22Rv1 (cell line): ENCODE measurements at regions not wholly inside any gene's neighbourhood (a gene's known extent, or its start where the extent isn't known, plus 50 kb on each side); places are given as distances from the start of the nearest gene placed in this dataset.
"Not testable (repeated sequence)": the region's sequence is repeated elsewhere in the genome, so short reads cannot be mapped to it uniquely, and the experiment has no call there.

Experiments
- H3K27ac ChIP-seq: fragments of 450-650 bp; 2 replicates; pipeline ENCODE4 v1.5.1; 2017
- CTCF ChIP-seq: fragments of 450-650 bp; IDR thresholded peaks from 2 replicates; pipeline ENCODE4 v1.5.1; 2017; ENCODE audit warnings: mild to moderate bottlenecking
- ZFX ChIP-seq: fragments of 450-650 bp; IDR thresholded peaks from 2 replicates; pipeline ENCODE4 v1.6.1; 2017; ENCODE audit warnings: antibody characterized with exemption, borderline replicate concordance

GRCh38 chr11:29480981-29481380, 535.8 kb downstream of the KCNA4 start:
- no peak overlapping the region for H3K27ac ChIP-seq
- no peak for TF ChIP-seq ZFX
- no peak for TF ChIP-seq CTCF

GRCh38 chr11:29458252-29458651, 558.6 kb downstream of the KCNA4 start:
- TF ChIP-seq ZFX: no peak
- TF ChIP-seq CTCF: no peak
- H3K27ac ChIP-seq: no peak overlapping the region

- H3K27ac ChIP-seq: no peak overlapping the region
- TF ChIP-seq CTCF: no peak
- TF ChIP-seq ZFX: no peak
These were observed 564.7 kb downstream of the KCNA4 start for GRCh38 chr11:29452146-29452545.

- H3K27ac ChIP-seq: no peak overlapping the region
- no peak for TF ChIP-seq ZFX
- TF ChIP-seq CTCF: no peak
These were observed 567.4 kb downstream of the KCNA4 start for GRCh38 chr11:29449281-29450074.

GRCh38 chr11:29448246-29448877, 568.5 kb downstream of the KCNA4 start:
- TF ChIP-seq CTCF (peak; percentile 52), ZFX (no peak)
- no peak overlapping the region for H3K27ac ChIP-seq

- TF ChIP-seq CTCF: no peak
- no peak for TF ChIP-seq ZFX
- no peak overlapping the region for H3K27ac ChIP-seq
These were observed 569.0 kb downstream of the KCNA4 start for GRCh38 chr11:29447821-29448220.

- TF ChIP-seq ZFX (no peak), CTCF (no peak)
- H3K27ac ChIP-seq: no peak overlapping the region
These were observed 570.7 kb downstream of the KCNA4 start for GRCh38 chr11:29446132-29446531.

- not testable (repeated sequence) for H3K27ac ChIP-seq
These were observed 571.6 kb downstream of the KCNA4 start for GRCh38 chr11:29445191-29445590.
